Loucy (cell line): ENCODE measurements at regions not wholly inside any gene's neighbourhood (a gene's known extent, or its start where the extent isn't known, plus 50 kb on each side); places are given as distances from the start of the nearest gene placed in this dataset.

ENCODE experiments used
- H2AFZ ChIP-seq: fragments of 200-600 bp; sonication (generic); 2 replicates; pipeline ENCODE4 v1.6.0; 2016; ENCODE audit warnings: antibody characterized with exemption, mild to moderate bottlenecking, low read length, moderate library complexity
- H3F3A ChIP-seq: fragments of 200-600 bp; 2 replicates; pipeline ENCODE4 v1.6.0; 2016; ENCODE audit warnings: antibody characterized with exemption, low read depth, mild to moderate bottlenecking
- H3K27me3 ChIP-seq: fragments of 200-600 bp; sonication (generic); 2 replicates; pipeline ENCODE4 v1.6.1; 2014; ENCODE audit warnings: low read length, mild to moderate bottlenecking; ENCODE audit not compliant: insufficient read depth, poor library complexity, severe bottlenecking
- H3K36me3 ChIP-seq: fragments of 200-600 bp; sonication (generic); 2 replicates; pipeline ENCODE4 v1.6.1; 2016; ENCODE audit warnings: low read length; ENCODE audit not compliant: insufficient read depth
- H3K4me1 ChIP-seq: fragments of 200-600 bp; sonication (generic); 2 replicates; pipeline ENCODE4 v1.5.1; 2014; ENCODE audit warnings: low read length, mild to moderate bottlenecking; ENCODE audit not compliant: insufficient read depth, poor library complexity, severe bottlenecking
- H3K4me2 ChIP-seq: fragments of 200-600 bp; sonication (generic); 2 replicates; pipeline ENCODE4 v1.6.0; 2014; ENCODE audit warnings: antibody characterized with exemption, low read length, low read depth, mild to moderate bottlenecking; ENCODE audit not compliant: poor library complexity, severe bottlenecking
- H3K4me3 ChIP-seq: fragments of 200-600 bp; sonication (generic); 2 replicates; pipeline ENCODE4 v1.5.1; 2014; ENCODE audit warnings: low read length, mild to moderate bottlenecking, mixed read lengths; ENCODE audit not compliant: poor library complexity, severe bottlenecking
- H3K79me2 ChIP-seq: fragments of 200-600 bp; sonication (generic); 2 replicates; pipeline ENCODE4 v1.6.1; 2014; ENCODE audit warnings: low read length; ENCODE audit not compliant: insufficient read depth
- H3K9ac ChIP-seq: fragments of 200-600 bp; sonication (generic); 2 replicates; pipeline ENCODE4 v1.6.0; 2014; ENCODE audit warnings: mild to moderate bottlenecking, low read depth, low read length, moderate library complexity; ENCODE audit not compliant: poor library complexity, severe bottlenecking
- H3K9me2 ChIP-seq: fragments of 200-600 bp; sonication (generic); replicated peaks from 2 replicates; pipeline ENCODE4 v1.6.1; 2016; ENCODE audit warnings: low read depth, low read length, mixed read lengths
- H3K9me3 ChIP-seq: fragments of 200-600 bp; sonication (generic); 2 replicates; pipeline ENCODE4 v1.6.1; 2014; ENCODE audit warnings: mild to moderate bottlenecking, antibody characterized with exemption, low read length, low read depth; ENCODE audit not compliant: insufficient read depth
- H4K20me1 ChIP-seq: fragments of 200-600 bp; sonication (generic); 2 replicates; pipeline ENCODE4 v1.6.0; 2014; ENCODE audit warnings: antibody characterized with exemption, low read length, mild to moderate bottlenecking; ENCODE audit not compliant: insufficient read depth, poor library complexity, severe bottlenecking
- CTCF ChIP-seq: fragments of 200-600 bp; sonication (generic); conservative IDR thresholded peaks from 2 replicates; pipeline ENCODE4 v1.5.1; 2014; ENCODE audit warnings: mild to moderate bottlenecking, antibody characterized with exemption, low read length
- EZH2phosphoT487 ChIP-seq: fragments of 200-600 bp; IDR thresholded peaks from 2 replicates; pipeline ENCODE4 v1.6.1; 2018; ENCODE audit warnings: antibody characterized with exemption, mild to moderate bottlenecking, moderate library complexity, borderline replicate concordance

GRCh38 chr13:40383132-40383531, 283.3 kb downstream of the FOXO1 start:
- peaks cover 15% of the 10 kb centered on the region for H3K4me1 ChIP-seq
- no peak overlapping the region for H2AFZ ChIP-seq
- H4K20me1 ChIP-seq = no peaks in the 10 kb centered on the region
- TF ChIP-seq EZH2phosphoT487 (no peak), CTCF (no peak)
- H3F3A ChIP-seq = no peaks in the 10 kb centered on the region
- H3K4me3 ChIP-seq = no peak overlapping the region
- no peaks in the 10 kb centered on the region for H3K27me3 ChIP-seq
- no peak overlapping the region for H3K9ac ChIP-seq
- no peaks in the 10 kb centered on the region for H3K79me2 ChIP-seq
- no peaks in the 10 kb centered on the region for H3K9me2 ChIP-seq
- H3K36me3 ChIP-seq = no peaks in the 10 kb centered on the region
- no peaks in the 10 kb centered on the region for H3K9me3 ChIP-seq
- no peak overlapping the region for H3K4me2 ChIP-seq

- Histone ChIP-seq H3K9ac (no peak overlapping the region), H2AFZ (no peak overlapping the region), H3K4me3 (no peak overlapping the region)
Observed at GRCh38 chr13:40383885-40384284, 282.6 kb downstream of the FOXO1 start.

GRCh38 chr13:40384976-40385857, 281.2 kb downstream of the FOXO1 start:
- Histone ChIP-seq H3K9me2 (no peaks in the 10 kb centered on the region), H3K4me1 (peaks cover 34% of the 10 kb centered on the region), H3K4me2 (no peak overlapping the region), H4K20me1 (no peaks in the 10 kb centered on the region), H3F3A (no peaks in the 10 kb centered on the region), H3K4me3 (no peak overlapping the region), H3K36me3 (no peaks in the 10 kb centered on the region), H3K79me2 (no peaks in the 10 kb centered on the region), H3K27me3 (no peaks in the 10 kb centered on the region), H2AFZ (no peak overlapping the region), H3K9ac (no peak overlapping the region), H3K9me3 (no peaks in the 10 kb centered on the region)
- TF ChIP-seq CTCF (no peak), EZH2phosphoT487 (no peak)

More at GRCh38 chr13:40383885-40384284, 282.6 kb downstream of the FOXO1 start:
- Histone ChIP-seq H3K9me2 (no peaks in the 10 kb centered on the region), H3K36me3 (no peaks in the 10 kb centered on the region), H4K20me1 (no peaks in the 10 kb centered on the region), H3K4me2 (no peak overlapping the region), H3K79me2 (no peaks in the 10 kb centered on the region), H3K4me1 (peaks cover 20% of the 10 kb centered on the region), H3F3A (no peaks in the 10 kb centered on the region), H3K27me3 (no peaks in the 10 kb centered on the region), H3K9me3 (no peaks in the 10 kb centered on the region)
- TF ChIP-seq CTCF (no peak), EZH2phosphoT487 (no peak)
